GM12891 (cell line): ENCODE measurements at regions not wholly inside any gene's neighbourhood (a gene's known extent, or its start where the extent isn't known, plus 50 kb on each side); places are given as distances from the start of the nearest gene placed in this dataset.

ENCODE experiments used
- POLR2A ChIP-seq: IDR thresholded peaks from 2 replicates; pipeline ENCODE4 v1.6.1; 2011; ENCODE audit warnings: low read depth, low read length, control low read depth
- POLR2AphosphoS5 ChIP-seq: IDR thresholded peaks from 2 replicates; pipeline ENCODE4 v1.6.1; 2011; ENCODE audit warnings: low read depth, low read length, control low read depth
- POU2F2 ChIP-seq: IDR thresholded peaks from 2 replicates; pipeline ENCODE4 v1.6.1; 2011; ENCODE audit warnings: low read depth, mild to moderate bottlenecking, control low read depth, low read length, moderate library complexity
- SPI1 ChIP-seq: IDR thresholded peaks from 2 replicates; pipeline ENCODE4 v1.6.1; 2011; ENCODE audit warnings: low read depth, low read length, control low read depth
- TAF1 ChIP-seq: IDR thresholded peaks from 2 replicates; pipeline ENCODE4 v1.6.1; 2011; ENCODE audit warnings: low read depth, low read length, control low read depth

- TF ChIP-seq POLR2A (no peak), SPI1 (no peak), POU2F2 (no peak), POLR2AphosphoS5 (no peak), TAF1 (no peak)
Observed at GRCh38 chr1:42070996-42071395, 82.2 kb upstream of the GUCA2B start.
